ENCODE measurements at regions not wholly inside any gene's neighbourhood (a gene's known extent, or its start where the extent isn't known, plus 50 kb on each side); places are given as distances from the start of the nearest gene placed in this dataset.

DNA sequence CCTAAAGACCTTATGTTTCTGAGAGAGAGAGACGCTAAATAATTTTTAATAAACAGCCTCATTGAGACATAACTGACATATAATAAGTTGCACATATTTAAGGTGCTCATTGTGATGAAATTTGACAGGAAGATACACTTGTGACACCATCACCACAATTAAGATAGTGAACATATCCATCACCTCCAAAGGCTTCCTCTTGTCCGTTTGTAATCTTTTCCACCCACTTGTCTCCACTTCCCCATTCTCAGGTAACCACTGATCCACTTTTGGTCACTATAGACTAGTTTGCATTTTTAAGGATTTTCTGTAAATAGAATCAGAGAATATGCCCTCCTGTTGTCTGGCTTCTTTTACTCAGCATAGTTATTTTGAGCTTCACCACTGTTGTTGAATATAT lies 195.1 kb upstream of the WDR11 start:
- TF ChIP-seq, protein P1, sequence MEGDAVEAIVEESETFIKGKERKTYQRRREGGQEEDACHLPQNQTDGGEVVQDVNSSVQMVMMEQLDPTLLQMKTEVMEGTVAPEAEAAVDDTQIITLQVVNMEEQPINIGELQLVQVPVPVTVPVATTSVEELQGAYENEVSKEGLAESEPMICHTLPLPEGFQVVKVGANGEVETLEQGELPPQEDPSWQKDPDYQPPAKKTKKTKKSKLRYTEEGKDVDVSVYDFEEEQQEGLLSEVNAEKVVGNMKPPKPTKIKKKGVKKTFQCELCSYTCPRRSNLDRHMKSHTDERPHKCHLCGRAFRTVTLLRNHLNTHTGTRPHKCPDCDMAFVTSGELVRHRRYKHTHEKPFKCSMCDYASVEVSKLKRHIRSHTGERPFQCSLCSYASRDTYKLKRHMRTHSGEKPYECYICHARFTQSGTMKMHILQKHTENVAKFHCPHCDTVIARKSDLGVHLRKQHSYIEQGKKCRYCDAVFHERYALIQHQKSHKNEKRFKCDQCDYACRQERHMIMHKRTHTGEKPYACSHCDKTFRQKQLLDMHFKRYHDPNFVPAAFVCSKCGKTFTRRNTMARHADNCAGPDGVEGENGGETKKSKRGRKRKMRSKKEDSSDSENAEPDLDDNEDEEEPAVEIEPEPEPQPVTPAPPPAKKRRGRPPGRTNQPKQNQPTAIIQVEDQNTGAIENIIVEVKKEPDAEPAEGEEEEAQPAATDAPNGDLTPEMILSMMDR (IDR thresholded peaks at IDR 0.05; ENCODE audit: insufficient read depth, low read depth, low read length, missing control alignments) = no peak
- DNase-seq (ENCODE audit: low read depth) = no peak
- no peak overlapping the region for H3K4me3 ChIP-seq (ENCODE audit: low read length)

DNA sequence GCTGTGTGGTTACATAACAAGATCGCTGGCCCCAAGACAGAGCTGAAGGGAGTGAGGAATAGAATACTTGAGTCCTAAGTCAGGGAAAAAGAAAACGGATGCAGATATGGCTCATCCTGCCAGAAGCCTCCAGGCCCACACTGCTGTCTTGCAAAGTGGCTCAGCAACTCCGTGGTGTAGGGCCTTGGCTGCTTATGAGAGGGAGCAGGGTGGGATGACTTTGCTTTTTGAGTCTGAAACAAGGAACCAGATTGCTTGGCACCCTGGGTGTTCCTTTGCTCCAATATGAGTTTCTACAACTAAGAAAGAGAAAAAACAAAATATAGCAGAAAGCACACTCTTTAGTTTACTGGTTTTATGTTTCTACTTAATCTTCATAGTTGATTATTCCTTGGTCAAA lies 193.8 kb upstream of the WDR11 start:
- no peak for DNase-seq (ENCODE audit: low read depth)
- H3K4me3 ChIP-seq (ENCODE audit: low read length) = no peak overlapping the region
- TF ChIP-seq, protein P1 (IDR thresholded peaks at IDR 0.05; ENCODE audit: insufficient read depth, low read depth, low read length, missing control alignments) = no peak

DNA sequence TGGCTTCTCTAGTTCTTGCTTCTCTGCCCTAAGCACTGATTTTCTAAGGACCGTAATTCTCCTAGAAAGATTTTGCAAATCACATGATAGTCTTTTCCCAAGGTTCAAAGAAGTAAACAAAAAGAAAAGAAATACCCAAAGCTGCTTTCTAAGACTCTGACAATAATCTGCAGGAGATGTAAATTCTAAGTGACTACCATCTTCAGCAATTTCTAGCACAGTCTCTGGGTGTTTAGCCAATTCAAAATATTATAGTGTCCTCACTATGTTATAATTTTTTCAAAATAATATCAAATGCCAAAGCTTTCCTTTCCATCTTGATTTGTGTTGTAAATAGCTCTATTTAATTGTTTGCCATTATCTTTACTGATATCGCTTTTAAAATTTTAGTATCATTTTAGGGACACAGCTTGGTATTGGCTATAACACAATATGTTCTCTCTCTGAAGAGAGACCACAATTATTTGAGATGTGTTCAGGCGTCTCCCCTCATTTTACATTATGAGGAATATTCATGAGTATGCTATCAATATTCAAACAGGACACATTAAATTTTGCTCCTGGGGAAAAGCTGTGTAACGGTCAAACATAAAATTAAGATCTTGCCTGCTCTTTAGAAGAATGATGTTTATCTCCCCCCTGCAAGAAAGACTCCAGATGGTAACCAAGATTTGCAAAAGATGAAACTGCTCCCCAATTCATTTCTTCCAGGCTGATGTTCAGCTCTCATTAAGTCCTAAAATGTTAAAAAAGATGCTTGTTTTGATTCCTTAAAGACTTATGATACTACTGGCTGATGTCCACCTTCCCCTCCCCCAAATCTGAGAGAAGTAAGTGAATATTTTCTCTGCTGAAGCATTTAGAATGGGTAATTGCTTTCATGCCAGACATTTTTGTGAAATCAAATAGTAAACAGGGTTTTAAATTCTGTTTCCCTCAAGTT lies 191.9 kb upstream of the WDR11 start:
- TF ChIP-seq, protein P1 (IDR thresholded peaks at IDR 0.05; ENCODE audit: insufficient read depth, low read depth, low read length, missing control alignments) = no peak
- H3K4me3 ChIP-seq (ENCODE audit: low read length) = no peak overlapping the region
- DNase-seq (ENCODE audit: low read depth) = no peak

DNA sequence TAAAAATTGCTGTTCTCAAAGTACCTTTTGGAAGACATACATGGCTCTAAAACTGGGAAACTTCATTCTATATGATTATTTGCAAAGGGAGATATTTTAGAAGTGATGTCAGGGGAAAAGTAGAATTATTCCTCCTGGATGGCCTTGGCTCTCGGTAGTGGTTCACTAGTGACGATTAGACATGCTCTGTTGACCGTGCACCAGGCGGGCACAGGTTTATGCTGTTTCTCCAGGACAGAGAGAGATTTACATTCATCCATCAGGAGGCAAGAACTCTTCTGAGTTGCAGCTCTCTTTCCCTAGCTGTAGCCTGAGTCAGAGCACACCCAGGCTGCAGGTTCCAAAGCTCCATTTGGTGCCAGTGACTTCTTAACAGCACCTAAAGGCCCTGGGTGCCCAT lies 184.9 kb upstream of the WDR11 start:
- no peak overlapping the region for H3K4me3 ChIP-seq (ENCODE audit: low read length)
- DNase-seq (ENCODE audit: low read depth) = no peak
- TF ChIP-seq, protein P1 (IDR thresholded peaks at IDR 0.05; ENCODE audit: insufficient read depth, low read depth, low read length, missing control alignments) = no peak

DNA sequence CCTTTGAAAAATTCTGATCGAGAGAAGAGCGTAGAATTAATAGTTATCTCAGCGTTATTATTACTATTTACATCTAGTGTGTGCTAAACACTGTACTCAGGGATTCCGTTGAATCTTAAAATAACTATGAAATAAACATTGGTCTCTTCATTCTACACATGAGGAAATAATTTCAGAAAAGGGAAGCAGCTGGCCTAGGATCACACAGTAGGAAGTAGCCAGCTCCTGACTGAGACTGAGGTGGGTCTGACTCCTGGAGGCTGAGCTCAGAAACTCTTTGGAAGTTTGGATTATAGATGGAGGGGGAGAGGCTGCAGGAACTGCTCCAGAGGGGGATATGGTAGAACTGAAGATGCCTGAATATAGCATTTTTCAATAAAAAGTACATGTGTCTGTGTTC lies 183.9 kb upstream of the WDR11 start:
- H3K4me3 ChIP-seq (ENCODE audit: low read length) = no peak overlapping the region
- DNase-seq (ENCODE audit: low read depth) = no peak
- TF ChIP-seq, protein P1 (IDR thresholded peaks at IDR 0.05; ENCODE audit: insufficient read depth, low read depth, low read length, missing control alignments) = no peak

DNA sequence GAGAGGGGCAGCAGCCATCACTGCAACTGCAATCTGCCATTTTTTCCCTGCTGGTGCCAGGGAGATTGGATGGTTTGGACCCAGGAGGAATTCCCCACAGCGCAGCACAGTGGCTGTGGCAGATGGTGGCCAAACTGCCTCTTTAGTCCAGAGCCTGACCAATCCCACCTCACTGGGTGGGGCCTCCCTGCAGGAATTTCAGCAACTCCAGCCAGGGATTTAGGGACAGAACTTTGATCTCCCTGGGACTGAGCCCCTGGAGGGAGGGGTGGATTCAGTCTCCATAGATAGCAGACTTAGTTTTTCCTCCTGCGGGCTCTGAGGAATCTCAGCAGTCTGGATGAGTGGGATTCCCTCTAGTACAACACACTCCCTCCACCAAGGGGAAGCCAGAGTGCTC lies 179.7 kb upstream of the WDR11 start:
- TF ChIP-seq, protein P1 (IDR thresholded peaks at IDR 0.05; ENCODE audit: insufficient read depth, low read depth, low read length, missing control alignments) = no peak
- no peak overlapping the region for H3K4me3 ChIP-seq (ENCODE audit: low read length)
- DNase-seq (ENCODE audit: low read depth) = no peak

DNA sequence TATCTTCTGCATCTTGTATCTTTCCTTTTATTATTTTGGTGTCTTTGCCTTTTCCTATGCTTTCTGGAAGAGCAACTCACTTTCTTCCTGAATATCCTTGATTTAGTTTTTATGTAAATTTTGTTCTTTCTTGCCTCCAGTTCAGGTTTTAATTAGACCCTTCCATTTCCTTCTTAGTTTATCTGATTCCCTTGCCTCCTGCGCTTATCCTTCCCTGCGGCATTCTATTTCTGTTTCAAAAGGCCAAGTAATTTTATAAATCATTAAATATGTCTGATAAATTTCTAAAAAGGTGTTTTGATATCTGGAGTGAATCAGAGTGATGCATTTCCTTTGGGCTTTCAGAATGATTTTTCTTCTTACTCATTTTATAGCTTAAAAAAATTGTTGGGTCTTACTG lies 167.7 kb upstream of the WDR11 start:
- H3K4me3 ChIP-seq (ENCODE audit: low read length) = no peak overlapping the region
- DNase-seq (ENCODE audit: low read depth) = no peak
- TF ChIP-seq, protein P1 (IDR thresholded peaks at IDR 0.05; ENCODE audit: insufficient read depth, low read depth, low read length, missing control alignments) = no peak

Data from epithelial cell of esophagus (primary cell).